ENCODE measurements at regions not wholly inside any gene's neighbourhood (a gene's known extent, or its start where the extent isn't known, plus 50 kb on each side); places are given as distances from the start of the nearest gene placed in this dataset.

DNA sequence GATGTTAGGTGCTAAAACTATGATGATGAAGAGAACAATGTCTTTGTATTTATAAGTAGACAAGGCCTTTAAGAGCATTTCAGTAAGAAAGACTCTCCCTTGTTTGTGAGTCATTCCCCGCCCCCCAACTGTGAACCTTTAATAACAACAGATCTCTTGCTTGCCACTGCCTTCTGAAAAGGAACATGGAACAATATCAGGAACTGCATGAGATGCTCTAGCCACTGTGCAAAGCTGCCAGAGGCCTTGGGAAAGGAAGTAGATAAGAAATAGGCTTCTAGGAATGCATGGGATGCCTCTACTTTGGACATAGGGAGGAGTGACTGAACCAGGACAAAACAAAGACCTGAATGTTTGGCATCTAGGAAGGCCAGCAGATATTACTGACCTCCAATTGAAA, 296.1 kb upstream of the MPDZ start:
- no TSS peak for BruUV-seq (replicated peaks)
- Histone ChIP-seq H3K27me3 (ENCODE audit: control insufficient read depth, insufficient read depth, low read length) (no peaks in the 10 kb centered on the region), H3K36me3 (ENCODE audit: control insufficient read depth, insufficient read depth, low read length) (no peaks in the 10 kb centered on the region), H3K4me1 (ENCODE audit: control insufficient read depth, insufficient read depth, low read length) (no peaks in the 10 kb centered on the region), H3K4me3 (ENCODE audit: low read depth in 2 of 2, low read length in 2 of 2) (no peak overlapping the region), H3K27ac (ENCODE audit: low read length) (no peak overlapping the region), H3K9me3 (ENCODE audit: control insufficient read depth, insufficient read depth, low read depth, low read length) (no peaks in the 10 kb centered on the region)
- POLR2A ChIA-PET = no interaction called here
- CTCF ChIA-PET = no interaction called here
- in situ Hi-C loops (cut with HindIII; ENCODE audit: low pct_unique_long_range_greater_than_20kb, low sequenced_read_pairs) (no loop called here), intact Hi-C loops (cut with micrococcal nuclease; ENCODE audit: unreplicated experiment) (no loop called here)
- TF ChIP-seq SIN3A (IDR thresholded peaks at IDR 0.05; ENCODE audit: borderline replicate concordance, insufficient read depth, low read depth, low read length) = no peak
- TF ChIP-seq REST (IDR thresholded peaks at IDR 0.05; ENCODE audit: insufficient read depth in 1 of 2, low read depth in 2 of 2, low read length in 1 of 2) = no peak
- no peak for TF ChIP-seq TCF7L2 (IDR thresholded peaks at IDR 0.05; ENCODE audit: low read depth, low read length)
- TF ChIP-seq, protein P1, sequence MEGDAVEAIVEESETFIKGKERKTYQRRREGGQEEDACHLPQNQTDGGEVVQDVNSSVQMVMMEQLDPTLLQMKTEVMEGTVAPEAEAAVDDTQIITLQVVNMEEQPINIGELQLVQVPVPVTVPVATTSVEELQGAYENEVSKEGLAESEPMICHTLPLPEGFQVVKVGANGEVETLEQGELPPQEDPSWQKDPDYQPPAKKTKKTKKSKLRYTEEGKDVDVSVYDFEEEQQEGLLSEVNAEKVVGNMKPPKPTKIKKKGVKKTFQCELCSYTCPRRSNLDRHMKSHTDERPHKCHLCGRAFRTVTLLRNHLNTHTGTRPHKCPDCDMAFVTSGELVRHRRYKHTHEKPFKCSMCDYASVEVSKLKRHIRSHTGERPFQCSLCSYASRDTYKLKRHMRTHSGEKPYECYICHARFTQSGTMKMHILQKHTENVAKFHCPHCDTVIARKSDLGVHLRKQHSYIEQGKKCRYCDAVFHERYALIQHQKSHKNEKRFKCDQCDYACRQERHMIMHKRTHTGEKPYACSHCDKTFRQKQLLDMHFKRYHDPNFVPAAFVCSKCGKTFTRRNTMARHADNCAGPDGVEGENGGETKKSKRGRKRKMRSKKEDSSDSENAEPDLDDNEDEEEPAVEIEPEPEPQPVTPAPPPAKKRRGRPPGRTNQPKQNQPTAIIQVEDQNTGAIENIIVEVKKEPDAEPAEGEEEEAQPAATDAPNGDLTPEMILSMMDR (IDR thresholded peaks at IDR 0.05) = no peak
- TF ChIP-seq POLR2AphosphoS5 (IDR thresholded peaks at IDR 0.05; ENCODE audit: low read depth, low read length) = no peak
- DNase-seq (ENCODE audit: low read depth, low spot score) = no peak
- ATAC-seq = no peak

DNA sequence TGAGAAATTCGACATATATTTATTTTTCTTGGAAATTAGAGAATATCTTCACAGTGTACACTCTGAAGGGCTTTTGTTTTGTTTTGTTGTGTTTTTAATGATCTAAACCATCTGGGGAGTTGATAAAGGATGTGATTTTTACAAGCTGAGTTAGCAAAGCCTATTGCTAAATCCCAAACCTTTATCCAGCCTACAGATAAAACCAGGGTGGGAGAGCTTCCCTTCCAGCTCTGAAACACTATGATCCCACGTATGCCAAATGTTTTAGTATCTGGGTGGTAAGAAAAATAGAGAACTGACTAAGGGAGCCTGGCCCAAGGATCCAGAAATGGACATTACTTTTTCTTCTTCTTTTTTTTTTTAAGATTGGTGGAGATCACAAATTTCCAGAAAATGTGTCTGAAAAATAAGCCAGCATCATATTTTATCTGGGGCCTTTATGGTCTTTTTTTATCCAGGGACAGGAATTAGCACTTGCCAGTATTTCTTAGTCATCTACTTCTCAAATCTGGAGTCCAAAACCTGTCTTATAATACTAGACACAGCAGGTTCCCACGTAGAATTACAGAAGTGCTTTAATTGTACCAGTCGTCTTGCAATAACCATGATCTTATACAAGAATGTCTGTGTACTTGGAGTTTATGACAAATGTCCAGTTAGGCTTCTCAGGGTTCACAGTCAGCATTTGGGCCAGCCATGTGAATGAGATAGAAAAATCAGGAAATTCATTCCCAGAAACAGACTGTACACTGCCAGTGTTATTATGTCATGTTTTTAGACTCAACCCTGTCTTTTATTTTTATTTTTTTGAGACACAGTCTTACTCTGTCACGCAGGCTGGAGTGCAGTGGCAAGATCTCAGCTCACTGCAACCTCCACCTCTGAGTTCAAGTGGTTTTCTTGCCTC, 290.8 kb upstream of the MPDZ start:
- CTCF ChIA-PET = interaction anchor here (0.7 kb wide), 1 partner anchor 142 kb away, joined by 4 read pairs; no protein-coding TSS in a partner anchor
- ATAC-seq = no peak
- no TSS peak for BruUV-seq (replicated peaks)

More for the DNA sequence above, 290.8 kb upstream of the MPDZ start:
- H3K4me1 ChIP-seq (ENCODE audit: control insufficient read depth, insufficient read depth, low read length) = no peaks in the 10 kb centered on the region
- H3K9me3 ChIP-seq (ENCODE audit: control insufficient read depth, insufficient read depth, low read depth, low read length) = no peaks in the 10 kb centered on the region
- TF ChIP-seq SIN3A (IDR thresholded peaks at IDR 0.05; ENCODE audit: borderline replicate concordance, insufficient read depth, low read depth, low read length) = no peak
- no peak for TF ChIP-seq TCF7L2 (IDR thresholded peaks at IDR 0.05; ENCODE audit: low read depth, low read length)
- TF ChIP-seq POLR2AphosphoS5 (IDR thresholded peaks at IDR 0.05; ENCODE audit: low read depth, low read length) = no peak
- TF ChIP-seq, protein P1 (IDR thresholded peaks at IDR 0.05) = no peak
- TF ChIP-seq REST (IDR thresholded peaks at IDR 0.05; ENCODE audit: insufficient read depth in 1 of 2, low read depth in 2 of 2, low read length in 1 of 2) = no peak
- H3K4me3 ChIP-seq (ENCODE audit: low read depth in 2 of 2, low read length in 2 of 2) = no peak overlapping the region
- H3K27ac ChIP-seq (ENCODE audit: low read length) = no peak overlapping the region
- intact Hi-C loops (cut with micrococcal nuclease; ENCODE audit: unreplicated experiment) = loop anchor here (5.0 kb wide), 1 partner anchor 48 kb away; no protein-coding TSS in a partner anchor
- in situ Hi-C loops (cut with HindIII; ENCODE audit: low pct_unique_long_range_greater_than_20kb, low sequenced_read_pairs) = no loop called here
- POLR2A ChIA-PET = no interaction called here
- no peaks in the 10 kb centered on the region for H3K27me3 ChIP-seq (ENCODE audit: control insufficient read depth, insufficient read depth, low read length)
- no peaks in the 10 kb centered on the region for H3K36me3 ChIP-seq (ENCODE audit: control insufficient read depth, insufficient read depth, low read length)
- no peak for DNase-seq (ENCODE audit: low read depth, low spot score)
